ENCODE measurements at regions not wholly inside any gene's neighbourhood (a gene's known extent, or its start where the extent isn't known, plus 50 kb on each side); places are given as distances from the start of the nearest gene placed in this dataset.

DNA sequence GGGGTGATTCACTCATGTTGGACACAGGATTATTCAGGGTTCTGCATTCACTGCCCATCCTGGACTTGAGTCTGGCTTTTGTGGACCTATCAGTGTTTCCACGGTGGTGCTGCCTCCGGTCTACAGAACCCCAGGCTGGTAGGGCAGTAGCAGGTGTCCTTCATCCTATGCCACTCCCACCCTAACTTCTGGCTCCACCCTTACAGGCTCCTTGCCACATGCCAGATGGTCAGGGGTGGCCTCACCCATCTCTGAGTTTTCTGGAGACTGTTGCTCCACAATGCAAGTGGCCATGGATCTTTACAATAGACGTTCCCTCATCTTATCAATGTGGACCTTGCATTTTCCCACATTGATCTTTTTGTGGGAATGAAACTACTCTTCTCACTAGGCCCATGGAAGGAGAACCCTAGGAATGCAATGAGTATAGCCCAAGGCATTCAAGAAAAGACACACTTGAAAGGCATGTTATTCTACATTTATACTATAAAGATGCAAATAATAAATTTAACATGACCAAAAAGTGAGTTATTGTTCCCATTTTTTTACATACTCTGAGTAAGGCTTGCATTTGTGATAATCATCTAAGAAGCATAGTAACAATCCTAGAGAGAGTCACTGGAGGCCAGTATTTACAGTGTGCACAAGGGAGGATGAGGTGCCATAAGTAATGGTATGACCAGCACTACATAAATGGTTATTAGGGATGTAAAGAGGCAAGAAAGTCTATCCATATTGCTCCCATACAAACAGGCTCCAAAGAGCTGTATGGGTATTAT, 57.4 kb upstream of the ADO start:
- TF ChIP-seq, protein P1, sequence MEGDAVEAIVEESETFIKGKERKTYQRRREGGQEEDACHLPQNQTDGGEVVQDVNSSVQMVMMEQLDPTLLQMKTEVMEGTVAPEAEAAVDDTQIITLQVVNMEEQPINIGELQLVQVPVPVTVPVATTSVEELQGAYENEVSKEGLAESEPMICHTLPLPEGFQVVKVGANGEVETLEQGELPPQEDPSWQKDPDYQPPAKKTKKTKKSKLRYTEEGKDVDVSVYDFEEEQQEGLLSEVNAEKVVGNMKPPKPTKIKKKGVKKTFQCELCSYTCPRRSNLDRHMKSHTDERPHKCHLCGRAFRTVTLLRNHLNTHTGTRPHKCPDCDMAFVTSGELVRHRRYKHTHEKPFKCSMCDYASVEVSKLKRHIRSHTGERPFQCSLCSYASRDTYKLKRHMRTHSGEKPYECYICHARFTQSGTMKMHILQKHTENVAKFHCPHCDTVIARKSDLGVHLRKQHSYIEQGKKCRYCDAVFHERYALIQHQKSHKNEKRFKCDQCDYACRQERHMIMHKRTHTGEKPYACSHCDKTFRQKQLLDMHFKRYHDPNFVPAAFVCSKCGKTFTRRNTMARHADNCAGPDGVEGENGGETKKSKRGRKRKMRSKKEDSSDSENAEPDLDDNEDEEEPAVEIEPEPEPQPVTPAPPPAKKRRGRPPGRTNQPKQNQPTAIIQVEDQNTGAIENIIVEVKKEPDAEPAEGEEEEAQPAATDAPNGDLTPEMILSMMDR (IDR thresholded peaks at IDR 0.05): no peak
- no peak for TF ChIP-seq EZH2phosphoT487 (IDR thresholded peaks at IDR 0.05)
- TF ChIP-seq EZH2 (IDR thresholded peaks at IDR 0.05): no peak

Measured in neural progenitor cell (in vitro differentiated cells).